ENCODE measurements at regions not wholly inside any gene's neighbourhood (a gene's known extent, or its start where the extent isn't known, plus 50 kb on each side); places are given as distances from the start of the nearest gene placed in this dataset.
"Not testable (repeated sequence)": the region's sequence is repeated elsewhere in the genome, so short reads cannot be mapped to it uniquely, and the experiment has no call there.

DNA sequence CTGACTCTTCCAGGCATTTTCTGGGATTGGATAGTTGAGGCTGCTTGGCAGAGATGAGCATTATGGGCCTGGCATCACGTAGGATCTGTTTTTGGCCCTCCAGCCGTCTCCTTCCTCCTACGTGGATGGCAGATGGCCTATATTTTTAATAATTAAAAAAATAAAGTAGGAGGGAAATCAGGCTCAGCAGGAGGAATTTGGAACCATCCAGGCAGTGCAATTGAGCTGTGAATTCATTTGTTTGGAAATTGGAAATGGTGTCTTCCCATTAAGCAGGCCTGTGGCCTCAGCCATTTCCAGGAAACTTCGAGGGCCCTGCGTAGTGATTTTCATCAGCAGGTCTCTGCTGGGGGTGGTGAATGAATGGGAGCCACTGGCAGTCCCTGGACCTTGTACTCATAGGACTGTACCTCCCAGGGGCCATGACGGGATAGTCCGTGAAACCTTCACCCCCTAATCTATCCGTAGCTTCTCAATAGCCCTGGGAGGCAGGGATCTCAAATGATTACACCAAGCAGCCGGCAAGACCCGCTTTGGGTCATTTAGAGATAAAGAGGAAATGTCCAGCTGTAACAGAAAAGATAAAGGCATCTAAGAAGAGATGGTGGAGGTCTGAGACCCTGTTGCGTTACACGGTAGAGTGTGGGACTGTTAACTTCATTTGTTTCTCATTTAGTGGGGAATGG is 73.1 kb upstream of the TNP1 start:
- Histone ChIP-seq H3K4me1 (ENCODE audit: control insufficient read depth, low read length) (no peaks in the 10 kb centered on the region), H3K9me3 (ENCODE audit: control insufficient read depth, insufficient read depth, low read length) (no peaks in the 10 kb centered on the region), H3K27ac (ENCODE audit: low read depth, low read length) (no peak overlapping the region), H3K27me3 (ENCODE audit: control insufficient read depth, low read length) (no peaks in the 10 kb centered on the region), H3K4me3 (ENCODE audit: low read length) (no peak overlapping the region), H3K9me2 (replicated peaks; ENCODE audit: control insufficient read depth, low read length) (no peaks in the 10 kb centered on the region), H3K79me2 (ENCODE audit: control insufficient read depth, low read length) (no peaks in the 10 kb centered on the region), H4K20me1 (ENCODE audit: control insufficient read depth, insufficient read depth, low read depth, low read length) (no peaks in the 10 kb centered on the region), H3K4me2 (ENCODE audit: low read length) (no peak overlapping the region), H3F3A (ENCODE audit: control insufficient read depth, insufficient read depth) (no peaks in the 10 kb centered on the region), H3K36me3 (ENCODE audit: control insufficient read depth, low read length) (no peaks in the 10 kb centered on the region)
- no peak for TF ChIP-seq EZH2phosphoT487 (IDR thresholded peaks at IDR 0.05; ENCODE audit: borderline replicate concordance, low read length)
- TF ChIP-seq, protein P1, sequence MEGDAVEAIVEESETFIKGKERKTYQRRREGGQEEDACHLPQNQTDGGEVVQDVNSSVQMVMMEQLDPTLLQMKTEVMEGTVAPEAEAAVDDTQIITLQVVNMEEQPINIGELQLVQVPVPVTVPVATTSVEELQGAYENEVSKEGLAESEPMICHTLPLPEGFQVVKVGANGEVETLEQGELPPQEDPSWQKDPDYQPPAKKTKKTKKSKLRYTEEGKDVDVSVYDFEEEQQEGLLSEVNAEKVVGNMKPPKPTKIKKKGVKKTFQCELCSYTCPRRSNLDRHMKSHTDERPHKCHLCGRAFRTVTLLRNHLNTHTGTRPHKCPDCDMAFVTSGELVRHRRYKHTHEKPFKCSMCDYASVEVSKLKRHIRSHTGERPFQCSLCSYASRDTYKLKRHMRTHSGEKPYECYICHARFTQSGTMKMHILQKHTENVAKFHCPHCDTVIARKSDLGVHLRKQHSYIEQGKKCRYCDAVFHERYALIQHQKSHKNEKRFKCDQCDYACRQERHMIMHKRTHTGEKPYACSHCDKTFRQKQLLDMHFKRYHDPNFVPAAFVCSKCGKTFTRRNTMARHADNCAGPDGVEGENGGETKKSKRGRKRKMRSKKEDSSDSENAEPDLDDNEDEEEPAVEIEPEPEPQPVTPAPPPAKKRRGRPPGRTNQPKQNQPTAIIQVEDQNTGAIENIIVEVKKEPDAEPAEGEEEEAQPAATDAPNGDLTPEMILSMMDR (IDR thresholded peaks at IDR 0.05; ENCODE audit: low read depth, low read length, poor library complexity, severe bottlenecking): no peak

DNA sequence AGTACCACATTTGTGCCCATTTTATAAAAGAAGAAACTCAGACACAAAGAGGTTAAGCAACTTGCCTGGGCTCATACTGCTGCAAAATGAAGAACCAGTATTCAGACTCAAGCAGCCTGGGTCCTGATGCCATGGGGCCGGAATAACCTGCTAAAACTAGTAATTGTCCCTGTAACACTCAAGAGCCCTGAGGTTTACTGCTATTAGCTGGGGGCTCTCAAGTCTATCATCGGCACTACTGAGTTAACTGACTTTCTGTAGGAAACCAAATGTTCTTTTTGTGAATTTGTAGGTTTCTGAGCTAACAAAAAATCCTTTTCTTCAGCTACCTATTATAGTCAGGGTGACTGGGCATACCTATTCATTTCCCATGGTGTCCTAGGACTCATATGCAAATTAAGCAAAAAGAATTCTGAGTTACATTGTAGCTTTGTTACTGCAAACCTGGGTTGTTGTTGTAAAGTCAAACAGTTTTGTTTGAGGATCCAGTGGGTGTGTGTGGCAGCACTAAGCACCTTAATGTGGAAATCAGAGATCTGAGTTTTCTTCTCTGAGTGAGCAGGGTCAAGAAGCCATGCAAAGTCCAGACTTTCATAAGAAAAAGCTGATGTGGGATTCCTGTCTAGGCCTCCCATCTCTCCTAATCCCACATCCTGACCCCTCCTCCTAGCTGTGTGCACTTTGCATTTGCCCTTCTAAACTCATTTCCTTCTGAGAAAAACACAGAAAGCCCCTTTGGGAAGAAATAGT is 72.4 kb upstream of the TNP1 start:
- H3K4me2 ChIP-seq (ENCODE audit: low read length): no peak overlapping the region
- no peaks in the 10 kb centered on the region for H4K20me1 ChIP-seq (ENCODE audit: control insufficient read depth, insufficient read depth, low read depth, low read length)
- TF ChIP-seq, protein P1 (IDR thresholded peaks at IDR 0.05; ENCODE audit: low read depth, low read length, poor library complexity, severe bottlenecking): no peak
- no peak for TF ChIP-seq EZH2phosphoT487 (IDR thresholded peaks at IDR 0.05; ENCODE audit: borderline replicate concordance, low read length)
- H3K36me3 ChIP-seq (ENCODE audit: control insufficient read depth, low read length): no peaks in the 10 kb centered on the region
- H3K27me3 ChIP-seq (ENCODE audit: control insufficient read depth, low read length): no peaks in the 10 kb centered on the region
- H3K79me2 ChIP-seq (ENCODE audit: control insufficient read depth, low read length): no peaks in the 10 kb centered on the region
- no peaks in the 10 kb centered on the region for H3K9me3 ChIP-seq (ENCODE audit: control insufficient read depth, insufficient read depth, low read length)
- H3K9me2 ChIP-seq (replicated peaks; ENCODE audit: control insufficient read depth, low read length): no peaks in the 10 kb centered on the region
- H3K4me3 ChIP-seq (ENCODE audit: low read length): no peak overlapping the region
- H3K27ac ChIP-seq (ENCODE audit: low read depth, low read length): no peak overlapping the region
- no peaks in the 10 kb centered on the region for H3F3A ChIP-seq (ENCODE audit: control insufficient read depth, insufficient read depth)
- H3K4me1 ChIP-seq (ENCODE audit: control insufficient read depth, low read length): no peaks in the 10 kb centered on the region

DNA sequence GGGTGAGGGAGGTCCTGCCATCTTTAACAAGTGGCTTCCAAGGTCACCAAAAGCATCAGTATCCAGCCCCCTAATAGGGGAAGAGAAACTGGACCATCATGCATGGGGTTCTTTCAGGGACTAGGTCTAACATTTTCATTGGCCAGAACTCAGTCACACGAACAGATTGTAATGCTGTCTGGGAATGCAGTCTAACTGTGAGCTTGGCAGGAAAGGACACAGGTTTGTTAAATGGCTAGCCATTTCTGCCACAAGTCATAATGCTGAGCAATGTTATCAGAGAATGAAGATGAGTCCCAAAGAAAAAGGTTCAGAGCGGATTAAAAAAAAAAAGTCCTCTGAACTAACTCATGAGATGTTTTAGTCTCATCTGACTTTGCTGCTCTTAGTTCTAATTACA is 70.9 kb upstream of the TNP1 start:
- no peak overlapping the region for H3K4me3 ChIP-seq (ENCODE audit: low read length)
- H3K9me2 ChIP-seq (replicated peaks; ENCODE audit: control insufficient read depth, low read length): no peaks in the 10 kb centered on the region
- peaks cover 9% of the 10 kb centered on the region for H3K27me3 ChIP-seq (ENCODE audit: control insufficient read depth, low read length)
- no peaks in the 10 kb centered on the region for H3K4me1 ChIP-seq (ENCODE audit: control insufficient read depth, low read length)
- H3K4me2 ChIP-seq (ENCODE audit: low read length): no peak overlapping the region
- no peaks in the 10 kb centered on the region for H3F3A ChIP-seq (ENCODE audit: control insufficient read depth, insufficient read depth)
- TF ChIP-seq EZH2phosphoT487 (IDR thresholded peaks at IDR 0.05; ENCODE audit: borderline replicate concordance, low read length): no peak
- TF ChIP-seq, protein P1 (IDR thresholded peaks at IDR 0.05; ENCODE audit: low read depth, low read length, poor library complexity, severe bottlenecking): no peak
- H3K27ac ChIP-seq (ENCODE audit: low read depth, low read length): no peak overlapping the region
- no peaks in the 10 kb centered on the region for H3K36me3 ChIP-seq (ENCODE audit: control insufficient read depth, low read length)
- H4K20me1 ChIP-seq (ENCODE audit: control insufficient read depth, insufficient read depth, low read depth, low read length): no peaks in the 10 kb centered on the region
- H3K9me3 ChIP-seq (ENCODE audit: control insufficient read depth, insufficient read depth, low read length): no peaks in the 10 kb centered on the region
- no peaks in the 10 kb centered on the region for H3K79me2 ChIP-seq (ENCODE audit: control insufficient read depth, low read length)

DNA sequence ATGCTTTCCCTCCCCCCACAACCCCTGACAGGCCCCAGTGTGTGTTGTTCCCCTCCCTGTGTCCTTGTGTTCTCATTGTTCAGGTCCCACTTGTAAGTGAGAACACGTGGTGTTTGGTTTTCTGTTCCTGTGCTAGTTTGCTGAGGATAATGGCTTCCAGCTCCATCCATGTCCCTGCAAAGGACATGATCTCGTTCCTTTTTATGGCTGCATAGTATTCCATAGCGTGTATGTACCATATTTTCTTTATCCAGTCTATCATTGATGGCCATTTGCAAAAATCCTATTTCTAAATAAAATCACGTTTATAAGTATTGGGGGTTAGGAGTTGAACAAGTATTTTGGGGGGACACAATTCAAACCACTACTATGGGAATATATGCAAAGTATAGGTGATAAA is 69.5 kb upstream of the TNP1 start:
- H3K4me1 ChIP-seq (ENCODE audit: control insufficient read depth, low read length); H3K9me2 ChIP-seq (replicated peaks; ENCODE audit: control insufficient read depth, low read length); H3K4me2 ChIP-seq (ENCODE audit: low read length); H3K36me3 ChIP-seq (ENCODE audit: control insufficient read depth, low read length); H3K79me2 ChIP-seq (ENCODE audit: control insufficient read depth, low read length); H3K4me3 ChIP-seq (ENCODE audit: low read length); H3K9me3 ChIP-seq (ENCODE audit: control insufficient read depth, insufficient read depth, low read length); H3F3A ChIP-seq (ENCODE audit: control insufficient read depth, insufficient read depth); H3K27ac ChIP-seq (ENCODE audit: low read depth, low read length); H4K20me1 ChIP-seq (ENCODE audit: control insufficient read depth, insufficient read depth, low read depth, low read length): not testable (repeated sequence)
- H3K27me3 ChIP-seq (ENCODE audit: control insufficient read depth, low read length): peaks cover 22% of the 10 kb centered on the region

All from DOHH2 (cell line).